ENCODE measurements at regions not wholly inside any gene's neighbourhood (a gene's known extent, or its start where the extent isn't known, plus 50 kb on each side); places are given as distances from the start of the nearest gene placed in this dataset.

GRCh38 chr9:117574099-117574498 lies 130.1 kb upstream of the TLR4 start:
- Mint-ChIP-seq H3K9me3 (peaks cover 12% of the 10 kb centered on the region), H3K27me3 (no peaks in the 10 kb centered on the region), H3K4me3 (no peak overlapping the region), H3K27ac (no peak overlapping the region), H3K36me3 (ENCODE audit: low read depth) (no peaks in the 10 kb centered on the region), H3K4me1 (no peaks in the 10 kb centered on the region)
- no peak for ATAC-seq
- DNase-seq = no peak

GRCh38 chr9:117564839-117565238 lies 139.4 kb upstream of the TLR4 start:
- no peaks in the 10 kb centered on the region for H3K4me1 Mint-ChIP-seq
- no peak overlapping the region for H3K27ac Mint-ChIP-seq
- no peak overlapping the region for H3K4me3 Mint-ChIP-seq
- no peaks in the 10 kb centered on the region for H3K9me3 Mint-ChIP-seq
- no peaks in the 10 kb centered on the region for H3K36me3 Mint-ChIP-seq (ENCODE audit: low read depth)
- H3K27me3 Mint-ChIP-seq = peaks cover 2% of the 10 kb centered on the region
- ATAC-seq = no peak
- no peak for DNase-seq

GRCh38 chr9:117561761-117562160 lies 142.4 kb upstream of the TLR4 start:
- H3K9me3 Mint-ChIP-seq = no peaks in the 10 kb centered on the region
- no peak overlapping the region for H3K27ac Mint-ChIP-seq
- no peak for ATAC-seq
- H3K36me3 Mint-ChIP-seq (ENCODE audit: low read depth) = no peaks in the 10 kb centered on the region
- H3K4me3 Mint-ChIP-seq = no peak overlapping the region
- DNase-seq = no peak
- H3K27me3 Mint-ChIP-seq = peaks cover 2% of the 10 kb centered on the region
- no peaks in the 10 kb centered on the region for H3K4me1 Mint-ChIP-seq

GRCh38 chr9:117555964-117556629 lies 141.2 kb upstream of the ASTN2 start:
- no peak overlapping the region for H3K4me3 Mint-ChIP-seq
- H3K4me1 Mint-ChIP-seq = no peaks in the 10 kb centered on the region

GRCh38 chr9:117552811-117553210 lies 138.0 kb upstream of the ASTN2 start:
- Mint-ChIP-seq H3K27ac (no peak overlapping the region), H3K4me3 (no peak overlapping the region), H3K27me3 (peaks cover 3% of the 10 kb centered on the region), H3K4me1 (no peaks in the 10 kb centered on the region), H3K36me3 (ENCODE audit: low read depth) (no peaks in the 10 kb centered on the region), H3K9me3 (peaks cover 5% of the 10 kb centered on the region)
- DNase-seq (no peak), ATAC-seq (no peak)

More at GRCh38 chr9:117555964-117556629, 141.2 kb upstream of the ASTN2 start:
- Mint-ChIP-seq H3K27me3 (peaks cover 5% of the 10 kb centered on the region), H3K9me3 (peaks cover 5% of the 10 kb centered on the region), H3K36me3 (ENCODE audit: low read depth) (no peaks in the 10 kb centered on the region), H3K27ac (no peak overlapping the region)
- ATAC-seq (no peak), DNase-seq (peak; percentile 46)

GRCh38 chr9:117551171-117551570 lies 136.3 kb upstream of the ASTN2 start:
- no peak overlapping the region for H3K27ac Mint-ChIP-seq
- H3K9me3 Mint-ChIP-seq = peaks cover 5% of the 10 kb centered on the region
- no peaks in the 10 kb centered on the region for H3K36me3 Mint-ChIP-seq (ENCODE audit: low read depth)
- DNase-seq = no peak
- peaks cover 5% of the 10 kb centered on the region for H3K4me1 Mint-ChIP-seq
- H3K4me3 Mint-ChIP-seq = no peak overlapping the region
- no peak for ATAC-seq
- peaks cover 3% of the 10 kb centered on the region for H3K27me3 Mint-ChIP-seq

GRCh38 chr9:117549444-117549843 lies 134.6 kb upstream of the ASTN2 start:
- H3K27me3 Mint-ChIP-seq = peaks cover 3% of the 10 kb centered on the region
- ATAC-seq (no peak), DNase-seq (no peak)
- no peaks in the 10 kb centered on the region for H3K36me3 Mint-ChIP-seq (ENCODE audit: low read depth)
- H3K27ac Mint-ChIP-seq = no peak overlapping the region
- H3K4me3 Mint-ChIP-seq = no peak overlapping the region
- peaks cover 5% of the 10 kb centered on the region for H3K9me3 Mint-ChIP-seq
- H3K4me1 Mint-ChIP-seq = peaks cover 5% of the 10 kb centered on the region

- Mint-ChIP-seq H3K27ac (no peak overlapping the region), H3K4me3 (no peak overlapping the region), H3K27me3 (no peaks in the 10 kb centered on the region), H3K9me3 (peaks cover 5% of the 10 kb centered on the region), H3K36me3 (ENCODE audit: low read depth) (no peaks in the 10 kb centered on the region), H3K4me1 (peaks cover 5% of the 10 kb centered on the region)
- DNase-seq = no peak
- no peak for ATAC-seq
These were observed 133.7 kb upstream of the ASTN2 start for GRCh38 chr9:117548556-117548955.

- DNase-seq (no peak), ATAC-seq (no peak)
- peaks cover 5% of the 10 kb centered on the region for H3K9me3 Mint-ChIP-seq
- peaks cover 5% of the 10 kb centered on the region for H3K4me1 Mint-ChIP-seq
- H3K36me3 Mint-ChIP-seq (ENCODE audit: low read depth) = no peaks in the 10 kb centered on the region
- no peaks in the 10 kb centered on the region for H3K27me3 Mint-ChIP-seq
- H3K27ac Mint-ChIP-seq = no peak overlapping the region
- no peak overlapping the region for H3K4me3 Mint-ChIP-seq
These were observed 133.0 kb upstream of the ASTN2 start for GRCh38 chr9:117547904-117548303.

- H3K9me3 Mint-ChIP-seq = peaks cover 5% of the 10 kb centered on the region
- no peaks in the 10 kb centered on the region for H3K36me3 Mint-ChIP-seq (ENCODE audit: low read depth)
- DNase-seq (peak; percentile 1), ATAC-seq (no peak)
- H3K4me1 Mint-ChIP-seq = peaks cover 5% of the 10 kb centered on the region
- no peak overlapping the region for H3K4me3 Mint-ChIP-seq
- H3K27me3 Mint-ChIP-seq = no peaks in the 10 kb centered on the region
- no peak overlapping the region for H3K27ac Mint-ChIP-seq
These were observed 132.2 kb upstream of the ASTN2 start for GRCh38 chr9:117546894-117547678.

GRCh38 chr9:117545846-117546245 lies 131.0 kb upstream of the ASTN2 start:
- Mint-ChIP-seq H3K36me3 (ENCODE audit: low read depth) (no peaks in the 10 kb centered on the region), H3K27ac (no peak overlapping the region), H3K4me3 (no peak overlapping the region), H3K27me3 (peaks cover 2% of the 10 kb centered on the region), H3K4me1 (peaks cover 5% of the 10 kb centered on the region), H3K9me3 (peaks cover 6% of the 10 kb centered on the region)
- no peak for ATAC-seq
- DNase-seq = no peak

- Mint-ChIP-seq H3K27ac (no peak overlapping the region), H3K36me3 (ENCODE audit: low read depth) (no peaks in the 10 kb centered on the region), H3K9me3 (peaks cover 6% of the 10 kb centered on the region), H3K4me3 (no peak overlapping the region), H3K27me3 (peaks cover 2% of the 10 kb centered on the region), H3K4me1 (peaks cover 5% of the 10 kb centered on the region)
- DNase-seq = no peak
- no peak for ATAC-seq
These were observed 128.2 kb upstream of the ASTN2 start for GRCh38 chr9:117543089-117543488.

- H3K4me3 Mint-ChIP-seq = no peak overlapping the region
- H3K27ac Mint-ChIP-seq = no peak overlapping the region
- H3K27me3 Mint-ChIP-seq = peaks cover 2% of the 10 kb centered on the region
- H3K9me3 Mint-ChIP-seq = peaks cover 6% of the 10 kb centered on the region
- no peak for DNase-seq
- ATAC-seq = no peak
- H3K4me1 Mint-ChIP-seq = peaks cover 2% of the 10 kb centered on the region
- no peaks in the 10 kb centered on the region for H3K36me3 Mint-ChIP-seq (ENCODE audit: low read depth)
These were observed 127.2 kb upstream of the ASTN2 start for GRCh38 chr9:117542021-117542420.

- Mint-ChIP-seq H3K27me3 (peaks cover 2% of the 10 kb centered on the region), H3K36me3 (ENCODE audit: low read depth) (no peaks in the 10 kb centered on the region), H3K9me3 (peaks cover 6% of the 10 kb centered on the region), H3K4me3 (no peak overlapping the region), H3K4me1 (no peaks in the 10 kb centered on the region), H3K27ac (no peak overlapping the region)
- ATAC-seq (no peak), DNase-seq (no peak)
These were observed 126.3 kb upstream of the ASTN2 start for GRCh38 chr9:117541181-117541580.

GRCh38 chr9:117535973-117536372 lies 121.1 kb upstream of the ASTN2 start:
- no peaks in the 10 kb centered on the region for H3K36me3 Mint-ChIP-seq (ENCODE audit: low read depth)
- no peaks in the 10 kb centered on the region for H3K9me3 Mint-ChIP-seq
- H3K4me1 Mint-ChIP-seq = no peaks in the 10 kb centered on the region
- no peak for DNase-seq
- no peak overlapping the region for H3K4me3 Mint-ChIP-seq
- H3K27me3 Mint-ChIP-seq = peaks cover 2% of the 10 kb centered on the region
- no peak overlapping the region for H3K27ac Mint-ChIP-seq
- ATAC-seq = no peak

Data from activated naive CD8-positive, alpha-beta T cell treated with anti-CD3 and anti-CD28 coated beads, Interleukin-2, amount 50 U/mL, for 24 hours (primary cell).